K562 (cell line): ENCODE measurements at regions not wholly inside any gene's neighbourhood (a gene's known extent, or its start where the extent isn't known, plus 50 kb on each side); places are given as distances from the start of the nearest gene placed in this dataset.

Experiments
- CC2D1A ChIP-seq: fragments of 450-650 bp; IDR thresholded peaks from 2 replicates; pipeline ENCODE4 v1.6.1; 2017; ENCODE audit warnings: mild to moderate bottlenecking
- E2F8 ChIP-seq: fragments of 450-650 bp; IDR thresholded peaks from 2 replicates; pipeline ENCODE4 v1.7.1; 2018; ENCODE audit warnings: mild to moderate bottlenecking, low read depth; ENCODE audit not compliant: partially characterized antibody
- HMG20B ChIP-seq: fragments of 250-450 bp; sonication (Bioruptor Pico); IDR thresholded peaks from 2 replicates; pipeline ENCODE4 v1.5.0; 2021; ENCODE audit warnings: mild to moderate bottlenecking
- HNRNPUL1 ChIP-seq: fragments of 200-400 bp; formaldehyde crosslinking; IDR thresholded peaks from 2 replicates; pipeline ENCODE4 v1.6.1; 2017; ENCODE audit warnings: low read length
- KDM5B ChIP-seq: fragments of 200-600 bp; sonication (generic); IDR thresholded peaks from 2 replicates; pipeline ENCODE4 v1.6.1; 2012; ENCODE audit warnings: low read depth, mild to moderate bottlenecking, moderate library complexity, low read length, control low read depth, inconsistent platforms; ENCODE audit not compliant: insufficient replicate concordance
- MBD2 ChIP-seq: sonication (generic); IDR thresholded peaks from 2 replicates; pipeline ENCODE4 v1.6.1; 2016; ENCODE audit warnings: low read depth, borderline replicate concordance
- MLLT1 ChIP-seq, 2 experiments: fragments of 450-650 bp; IDR thresholded peaks; 2 replicates each; pipeline ENCODE4 v1.6.1; 2016
- POLR3A ChIP-seq: IDR thresholded peaks from 2 replicates; pipeline ENCODE4 v1.6.1; 2011; ENCODE audit warnings: borderline replicate concordance, mild to moderate bottlenecking, moderate library complexity; ENCODE audit not compliant: insufficient read length, insufficient read depth; ENCODE audit errors: extremely low read depth
- REST ChIP-seq, 2 experiments: fragments of 450-650 bp; formaldehyde crosslinking in 1 of 2; IDR thresholded peaks; 2 replicates each; pipeline versions ENCODE4 v1.4.0 to v1.6.1; 2014 to 2020; ENCODE audit warnings: mild to moderate bottlenecking in 2 of 2, borderline replicate concordance in 1 of 2, low read depth in 1 of 2
- SMARCE1 ChIP-seq: fragments of 450-650 bp; IDR thresholded peaks from 2 replicates; pipeline ENCODE4 v1.7.1; 2016; ENCODE audit warnings: mild to moderate bottlenecking
- ZBTB17 ChIP-seq: fragments of 450-650 bp; formaldehyde crosslinking; IDR thresholded peaks from 2 replicates; pipeline ENCODE4 v1.4.0; 2020; ENCODE audit warnings: mild to moderate bottlenecking
- ZC3H8 ChIP-seq: fragments of 450-650 bp; IDR thresholded peaks from 2 replicates; pipeline ENCODE4 v1.6.1; 2017
- ZNF277 ChIP-seq: fragments of 250-450 bp; sonication (Bioruptor Pico); IDR thresholded peaks from 2 replicates; pipeline ENCODE4 v1.8.0; 2022; ENCODE audit warnings: inconsistent platforms, mild to moderate bottlenecking, moderate library complexity, borderline replicate concordance
- ZNF77 ChIP-seq: fragments of 250-450 bp; sonication (Bioruptor Pico); IDR thresholded peaks from 2 replicates; pipeline ENCODE4 v1.5.0; 2020
- ZZZ3 ChIP-seq: fragments of 450-650 bp; IDR thresholded peaks from 2 replicates; pipeline ENCODE4 v1.6.1; 2016; ENCODE audit warnings: antibody characterized with exemption, mild to moderate bottlenecking, moderate library complexity

GRCh38 chr7:136079478-136079892 lies 102.3 kb upstream of the MTPN start (continued):
- no peak for TF ChIP-seq MBD2
- no peak for TF ChIP-seq HNRNPUL1
- TF ChIP-seq HMG20B (CRISPR knock-in tag): no peak
- no peak for TF ChIP-seq ZNF77 (CRISPR knock-in tag)
- TF ChIP-seq E2F8: no peak
- TF ChIP-seq REST (IDR thresholded peaks at IDR 0.05; ENCODE audit: borderline replicate concordance): no peak
- TF ChIP-seq REST (CRISPR knock-in tag; IDR thresholded peaks at IDR 0.05; ENCODE audit: low read depth): no peak
- no peak for TF ChIP-seq ZNF277 (CRISPR knock-in tag)
- no peak for TF ChIP-seq ZC3H8
- TF ChIP-seq ZBTB17 (CRISPR knock-in tag): 0 out of 2 replicates have a peak, but pooled peaks have one; percentile 27
- peak; percentile 92 for TF ChIP-seq CC2D1A
- TF ChIP-seq POLR3A: no peak
- TF ChIP-seq ZZZ3: no peak; the same call in 1 of the 2 replicates
- peak; percentile 48; the same call in 1 of the 2 replicates for TF ChIP-seq SMARCE1
- no peak for TF ChIP-seq MLLT1 (IDR thresholded peaks at IDR 0.05)
- no peak for TF ChIP-seq KDM5B
